Stimulated activated CD4-positive, alpha-beta T cell treated with anti-CD3 and anti-CD28 coated beads, Interleukin-1b, Interleukin-23, amount 100 ng/mL, for 4 hours (primary cell): ENCODE measurements at regions not wholly inside any gene's neighbourhood (a gene's known extent, or its start where the extent isn't known, plus 50 kb on each side); places are given as distances from the start of the nearest gene placed in this dataset.

Experiments used
- DNase-seq, 2 donors: peaks; one replicate each; pipeline ENCODE4 v3.0.0-alpha.2; 2020; ENCODE audit warnings: low read depth in 2 of 2

- DNase-seq, result no peak
These were observed 518.9 kb downstream of the SHQ1 start for GRCh38 chr3:72329354-72329753.

GRCh38 chr3:72328755-72329277 lies 519.4 kb downstream of the SHQ1 start:
- DNase-seq, result no peak

- DNase-seq, result no peak
These were observed 521.2 kb downstream of the SHQ1 start for GRCh38 chr3:72327008-72327407.

GRCh38 chr3:72324253-72324811 lies 523.9 kb downstream of the SHQ1 start:
- no peak for DNase-seq

- DNase-seq, result no peak
These were observed 524.5 kb downstream of the SHQ1 start for GRCh38 chr3:72323773-72324172.

GRCh38 chr3:72322264-72322976 lies 525.8 kb downstream of the SHQ1 start:
- no peak for DNase-seq

- DNase-seq, result no peak
These were observed 527.3 kb downstream of the SHQ1 start for GRCh38 chr3:72320955-72321303.

- no peak for DNase-seq
These were observed 527.9 kb downstream of the SHQ1 start for GRCh38 chr3:72320095-72320954.

- no peak for DNase-seq
These were observed 528.8 kb downstream of the SHQ1 start for GRCh38 chr3:72319194-72320094.

GRCh38 chr3:72318504-72319193 lies 529.6 kb downstream of the SHQ1 start:
- no peak for DNase-seq

GRCh38 chr3:72317491-72317890 lies 530.8 kb downstream of the SHQ1 start:
- DNase-seq, result no peak

- DNase-seq, result no peak
These were observed 531.6 kb downstream of the SHQ1 start for GRCh38 chr3:72316501-72317279.

- DNase-seq, result no peak
These were observed 528.4 kb upstream of the PROK2 start for GRCh38 chr3:72313308-72313707.

- DNase-seq, result no peak
These were observed 527.4 kb upstream of the PROK2 start for GRCh38 chr3:72312339-72312738.

- no peak for DNase-seq
These were observed 526.5 kb upstream of the PROK2 start for GRCh38 chr3:72311425-72311824.

- DNase-seq, result no peak
These were observed 525.8 kb upstream of the PROK2 start for GRCh38 chr3:72310419-72311380.

- DNase-seq, result no peak
These were observed 524.9 kb upstream of the PROK2 start for GRCh38 chr3:72309661-72310418.

- no peak for DNase-seq
These were observed 523.7 kb upstream of the PROK2 start for GRCh38 chr3:72308641-72309040.
